HK-2 (cell line): ENCODE measurements at regions not wholly inside any gene's neighbourhood (a gene's known extent, or its start where the extent isn't known, plus 50 kb on each side); places are given as distances from the start of the nearest gene placed in this dataset.

Source experiments
- DNase-seq: peaks from one replicate; pipeline ENCODE4 v3.0.0-alpha.2; 2018; ENCODE audit not compliant: unreplicated experiment

- no peak for DNase-seq
Observed at GRCh38 chr7:45455662-45456061, 118.5 kb upstream of the ADCY1 start.

GRCh38 chr7:45456105-45456504, 118.1 kb upstream of the ADCY1 start:
- no peak for DNase-seq

GRCh38 chr7:45456747-45457524, 117.2 kb upstream of the ADCY1 start:
- no peak for DNase-seq

GRCh38 chr7:45457591-45457990, 116.6 kb upstream of the ADCY1 start:
- no peak for DNase-seq

GRCh38 chr7:45459476-45459875, 114.7 kb upstream of the ADCY1 start:
- DNase-seq, result no peak

- no peak for DNase-seq
Observed at GRCh38 chr7:45460379-45460778, 113.8 kb upstream of the ADCY1 start.

GRCh38 chr7:45461026-45461425, 113.1 kb upstream of the ADCY1 start:
- no peak for DNase-seq

- DNase-seq, result no peak
Observed at GRCh38 chr7:45469103-45469502, 105.1 kb upstream of the ADCY1 start.

GRCh38 chr7:45470031-45470430, 104.1 kb upstream of the ADCY1 start:
- no peak for DNase-seq

GRCh38 chr7:45479781-45480180, 94.4 kb upstream of the ADCY1 start:
- DNase-seq, result no peak

GRCh38 chr7:45482451-45482850, 91.7 kb upstream of the ADCY1 start:
- DNase-seq, result no peak

- DNase-seq, result no peak
Observed at GRCh38 chr7:45484094-45484493, 90.1 kb upstream of the ADCY1 start.

- no peak for DNase-seq
Observed at GRCh38 chr7:45486575-45486974, 87.6 kb upstream of the ADCY1 start.

- DNase-seq, result no peak
Observed at GRCh38 chr7:45494885-45495284, 79.3 kb upstream of the ADCY1 start.

GRCh38 chr7:45495618-45496017, 78.5 kb upstream of the ADCY1 start:
- no peak for DNase-seq

GRCh38 chr7:45500257-45500656, 73.9 kb upstream of the ADCY1 start:
- DNase-seq, result no peak

- no peak for DNase-seq
Observed at GRCh38 chr7:45501791-45502190, 72.4 kb upstream of the ADCY1 start.

- no peak for DNase-seq
Observed at GRCh38 chr7:45506059-45506458, 68.1 kb upstream of the ADCY1 start.

GRCh38 chr7:45509222-45509621, 64.9 kb upstream of the ADCY1 start:
- DNase-seq, result no peak

GRCh38 chr7:45511721-45512597, 62.2 kb upstream of the ADCY1 start:
- DNase-seq, result no peak

- DNase-seq, result no peak
Observed at GRCh38 chr7:45514944-45515343, 59.2 kb upstream of the ADCY1 start.

- no peak for DNase-seq
Observed at GRCh38 chr7:45515346-45515745, 58.8 kb upstream of the ADCY1 start.
